ENCODE measurements at regions not wholly inside any gene's neighbourhood (a gene's known extent, or its start where the extent isn't known, plus 50 kb on each side); places are given as distances from the start of the nearest gene placed in this dataset.

- no peak for TF ChIP-seq TAF1 (IDR thresholded peaks at IDR 0.05; ENCODE audit: borderline replicate concordance, insufficient read depth, low read length)
- TF ChIP-seq POLR2AphosphoS5 (IDR thresholded peaks at IDR 0.05; ENCODE audit: low read depth, low read length), result no peak
These were observed 331.3 kb upstream of the EEF2KMT start for GRCh38 chr16:5428932-5429331.
